ENCODE measurements at regions not wholly inside any gene's neighbourhood (a gene's known extent, or its start where the extent isn't known, plus 50 kb on each side); places are given as distances from the start of the nearest gene placed in this dataset.

DNA sequence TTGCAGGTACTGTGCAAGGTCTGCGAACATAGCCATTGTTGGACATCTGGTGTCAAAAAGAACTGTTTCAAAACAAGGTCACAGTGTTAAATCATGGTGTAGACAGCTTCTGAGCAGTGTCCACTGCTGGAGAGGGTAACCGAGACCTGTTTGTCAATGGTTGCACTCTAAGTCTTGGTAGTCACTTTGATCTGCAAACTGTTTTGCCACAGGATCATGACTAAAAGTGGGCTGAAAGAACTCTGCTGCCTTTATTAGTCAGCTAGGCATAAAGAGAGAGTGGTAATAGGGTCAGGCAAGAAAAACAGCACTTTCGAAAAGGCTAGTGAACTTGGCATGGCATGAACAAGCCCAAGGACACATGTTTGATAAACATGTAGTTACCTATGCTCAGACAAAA is 552.3 kb upstream of the CITED2 start:
- TF ChIP-seq MXI1 (conservative IDR thresholded peaks at IDR 0.05; ENCODE audit: poor library complexity, severe bottlenecking) (no peak), POLR2AphosphoS5 (IDR thresholded peaks at IDR 0.05) (no peak), TAF1 (IDR thresholded peaks at IDR 0.05; ENCODE audit: low read depth) (no peak), EZH2 (IDR thresholded peaks at IDR 0.05; ENCODE audit: borderline replicate concordance, insufficient read depth, low read length, poor library complexity, severe bottlenecking) (no peak), SMC3 (conservative IDR thresholded peaks at IDR 0.05; ENCODE audit: poor library complexity) (no peak)
- TF ChIP-seq, protein P1, sequence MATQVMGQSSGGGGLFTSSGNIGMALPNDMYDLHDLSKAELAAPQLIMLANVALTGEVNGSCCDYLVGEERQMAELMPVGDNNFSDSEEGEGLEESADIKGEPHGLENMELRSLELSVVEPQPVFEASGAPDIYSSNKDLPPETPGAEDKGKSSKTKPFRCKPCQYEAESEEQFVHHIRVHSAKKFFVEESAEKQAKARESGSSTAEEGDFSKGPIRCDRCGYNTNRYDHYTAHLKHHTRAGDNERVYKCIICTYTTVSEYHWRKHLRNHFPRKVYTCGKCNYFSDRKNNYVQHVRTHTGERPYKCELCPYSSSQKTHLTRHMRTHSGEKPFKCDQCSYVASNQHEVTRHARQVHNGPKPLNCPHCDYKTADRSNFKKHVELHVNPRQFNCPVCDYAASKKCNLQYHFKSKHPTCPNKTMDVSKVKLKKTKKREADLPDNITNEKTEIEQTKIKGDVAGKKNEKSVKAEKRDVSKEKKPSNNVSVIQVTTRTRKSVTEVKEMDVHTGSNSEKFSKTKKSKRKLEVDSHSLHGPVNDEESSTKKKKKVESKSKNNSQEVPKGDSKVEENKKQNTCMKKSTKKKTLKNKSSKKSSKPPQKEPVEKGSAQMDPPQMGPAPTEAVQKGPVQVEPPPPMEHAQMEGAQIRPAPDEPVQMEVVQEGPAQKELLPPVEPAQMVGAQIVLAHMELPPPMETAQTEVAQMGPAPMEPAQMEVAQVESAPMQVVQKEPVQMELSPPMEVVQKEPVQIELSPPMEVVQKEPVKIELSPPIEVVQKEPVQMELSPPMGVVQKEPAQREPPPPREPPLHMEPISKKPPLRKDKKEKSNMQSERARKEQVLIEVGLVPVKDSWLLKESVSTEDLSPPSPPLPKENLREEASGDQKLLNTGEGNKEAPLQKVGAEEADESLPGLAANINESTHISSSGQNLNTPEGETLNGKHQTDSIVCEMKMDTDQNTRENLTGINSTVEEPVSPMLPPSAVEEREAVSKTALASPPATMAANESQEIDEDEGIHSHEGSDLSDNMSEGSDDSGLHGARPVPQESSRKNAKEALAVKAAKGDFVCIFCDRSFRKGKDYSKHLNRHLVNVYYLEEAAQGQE (IDR thresholded peaks at IDR 0.05; ENCODE audit: borderline replicate concordance): no peak
- TF ChIP-seq, protein P2, sequence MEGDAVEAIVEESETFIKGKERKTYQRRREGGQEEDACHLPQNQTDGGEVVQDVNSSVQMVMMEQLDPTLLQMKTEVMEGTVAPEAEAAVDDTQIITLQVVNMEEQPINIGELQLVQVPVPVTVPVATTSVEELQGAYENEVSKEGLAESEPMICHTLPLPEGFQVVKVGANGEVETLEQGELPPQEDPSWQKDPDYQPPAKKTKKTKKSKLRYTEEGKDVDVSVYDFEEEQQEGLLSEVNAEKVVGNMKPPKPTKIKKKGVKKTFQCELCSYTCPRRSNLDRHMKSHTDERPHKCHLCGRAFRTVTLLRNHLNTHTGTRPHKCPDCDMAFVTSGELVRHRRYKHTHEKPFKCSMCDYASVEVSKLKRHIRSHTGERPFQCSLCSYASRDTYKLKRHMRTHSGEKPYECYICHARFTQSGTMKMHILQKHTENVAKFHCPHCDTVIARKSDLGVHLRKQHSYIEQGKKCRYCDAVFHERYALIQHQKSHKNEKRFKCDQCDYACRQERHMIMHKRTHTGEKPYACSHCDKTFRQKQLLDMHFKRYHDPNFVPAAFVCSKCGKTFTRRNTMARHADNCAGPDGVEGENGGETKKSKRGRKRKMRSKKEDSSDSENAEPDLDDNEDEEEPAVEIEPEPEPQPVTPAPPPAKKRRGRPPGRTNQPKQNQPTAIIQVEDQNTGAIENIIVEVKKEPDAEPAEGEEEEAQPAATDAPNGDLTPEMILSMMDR (IDR thresholded peaks at IDR 0.05; ENCODE audit: poor library complexity, severe bottlenecking): no peak
- H3K4me3 ChIP-seq (ENCODE audit: low read length): no peak overlapping the region
- no peaks in the 10 kb centered on the region for H3K9me2 ChIP-seq (ENCODE audit: insufficient read depth, low read length)
- no peaks in the 10 kb centered on the region for H3K9me3 ChIP-seq (ENCODE audit: low read length)
- H3K27me3 ChIP-seq (ENCODE audit: insufficient read depth, low read depth, low read length): no peaks in the 10 kb centered on the region
- no peak overlapping the region for H3K4me2 ChIP-seq (ENCODE audit: low read length)
- H3K27ac ChIP-seq (ENCODE audit: low read length): no peak overlapping the region
- H3F3A ChIP-seq (ENCODE audit: insufficient read depth, low read length, poor library complexity, severe bottlenecking): no peaks in the 10 kb centered on the region
- H3K79me2 ChIP-seq (replicated peaks; ENCODE audit: insufficient read depth, low read length): no peaks in the 10 kb centered on the region
- no peaks in the 10 kb centered on the region for H3K36me3 ChIP-seq (ENCODE audit: insufficient read depth, low read length)
- H2AFZ ChIP-seq (ENCODE audit: low read depth, low read length): no peak overlapping the region
- H4K20me1 ChIP-seq (ENCODE audit: insufficient read depth): no peaks in the 10 kb centered on the region
- no peak overlapping the region for H3K9ac ChIP-seq (ENCODE audit: low read length)

DNA sequence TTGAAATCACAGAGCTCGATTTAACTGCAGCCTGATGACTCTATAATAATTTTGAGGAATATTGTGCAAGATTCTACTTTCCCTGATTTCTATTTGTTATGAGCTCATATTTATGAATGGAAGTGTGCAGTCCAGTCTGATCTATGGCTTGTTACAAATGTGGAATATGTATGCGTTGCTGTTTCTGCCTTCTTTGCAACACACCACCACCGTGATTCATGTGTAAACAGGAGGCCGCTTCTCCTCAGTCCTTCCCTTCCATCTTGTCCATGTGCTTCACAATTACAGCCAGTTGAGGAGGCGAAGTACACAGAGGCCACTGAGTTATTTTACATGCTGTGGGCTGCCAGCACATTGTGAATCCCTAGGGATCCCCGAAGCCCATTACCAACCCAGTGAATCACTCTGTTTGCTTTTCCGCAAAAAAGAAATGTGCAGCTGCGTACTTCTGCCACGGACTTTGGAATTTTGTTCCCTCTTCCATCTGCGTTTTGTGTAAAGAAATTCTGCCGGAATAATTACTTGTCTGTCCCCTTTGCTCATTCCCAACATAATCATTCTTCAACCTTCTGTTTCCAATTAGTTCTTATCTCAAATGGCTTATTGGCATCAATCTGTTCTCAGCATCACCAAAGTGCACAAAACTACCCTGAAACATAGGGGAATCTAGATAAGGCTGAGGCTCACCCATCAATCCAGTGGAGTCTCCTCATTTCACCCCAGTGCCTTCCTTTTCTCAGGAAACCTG is 551.6 kb upstream of the CITED2 start:
- TF ChIP-seq RAD21 (conservative IDR thresholded peaks at IDR 0.05): no peak
- no peak for TF ChIP-seq EP300 (conservative IDR thresholded peaks at IDR 0.05; ENCODE audit: poor library complexity, severe bottlenecking)
- TF ChIP-seq SMC3 (conservative IDR thresholded peaks at IDR 0.05; ENCODE audit: poor library complexity): no peak
- TF ChIP-seq MXI1 (conservative IDR thresholded peaks at IDR 0.05; ENCODE audit: poor library complexity, severe bottlenecking): no peak
- no peak for TF ChIP-seq TAF1 (IDR thresholded peaks at IDR 0.05; ENCODE audit: low read depth)
- TF ChIP-seq, protein P2 (IDR thresholded peaks at IDR 0.05; ENCODE audit: poor library complexity, severe bottlenecking): no peak
- no peak for TF ChIP-seq POLR2AphosphoS5 (IDR thresholded peaks at IDR 0.05)
- TF ChIP-seq, protein P1 (IDR thresholded peaks at IDR 0.05; ENCODE audit: borderline replicate concordance): no peak
- no peak for TF ChIP-seq EZH2 (IDR thresholded peaks at IDR 0.05; ENCODE audit: borderline replicate concordance, insufficient read depth, low read length, poor library complexity, severe bottlenecking)
- Histone ChIP-seq H4K20me1 (ENCODE audit: insufficient read depth) (no peaks in the 10 kb centered on the region), H3F3A (ENCODE audit: insufficient read depth, low read length, poor library complexity, severe bottlenecking) (no peaks in the 10 kb centered on the region), H3K9ac (ENCODE audit: low read length) (no peak overlapping the region), H3K9me3 (ENCODE audit: low read length) (no peaks in the 10 kb centered on the region), H3K79me2 (replicated peaks; ENCODE audit: insufficient read depth, low read length) (no peaks in the 10 kb centered on the region), H3K27me3 (ENCODE audit: insufficient read depth, low read depth, low read length) (no peaks in the 10 kb centered on the region), H3K4me2 (ENCODE audit: low read length) (no peak overlapping the region), H3K4me3 (ENCODE audit: low read length) (no peak overlapping the region), H3K9me2 (ENCODE audit: insufficient read depth, low read length) (no peaks in the 10 kb centered on the region), H2AFZ (ENCODE audit: low read depth, low read length) (no peak overlapping the region), H3K36me3 (ENCODE audit: insufficient read depth, low read length) (no peaks in the 10 kb centered on the region), H3K27ac (ENCODE audit: low read length) (no peak overlapping the region)

Measured in neural cell (in vitro differentiated cells).